ENCODE measurements at regions not wholly inside any gene's neighbourhood (a gene's known extent, or its start where the extent isn't known, plus 50 kb on each side); places are given as distances from the start of the nearest gene placed in this dataset.

GRCh38 chr12:13362260-13362841 is 165.8 kb downstream of the EMP1 start (continued):
- TF ChIP-seq CTCF (IDR thresholded peaks at IDR 0.05 in 2 of 3, conservative IDR thresholded peaks at IDR 0.05 in 1 of 3; ENCODE audit: borderline replicate concordance in 1 of 3, insufficient read depth in 1 of 3, low read depth in 2 of 3, low read length in 2 of 3) (peak; percentile 89 to 97 (median 94)), SRF (IDR thresholded peaks at IDR 0.05; ENCODE audit: low read depth) (no peak), SP1 (IDR thresholded peaks at IDR 0.05; ENCODE audit: low read depth) (0 out of 2 replicates have a peak, but pooled peaks have one; percentile 19), MAX (IDR thresholded peaks at IDR 0.05) (peak; percentile 51; the same call in 1 of the 2 replicates), ZNF274 (IDR thresholded peaks at IDR 0.05; ENCODE audit: low read depth, low read length) (no peak), CBX3 (IDR thresholded peaks at IDR 0.05; ENCODE audit: low read depth) (peak; percentile 99), POLR2A (IDR thresholded peaks at IDR 0.05; ENCODE audit: borderline replicate concordance, extremely low read depth, insufficient read depth, insufficient read length) (no peak), ATF3 (IDR thresholded peaks at IDR 0.05) (no peak), JUND (IDR thresholded peaks at IDR 0.05) (no peak)
- TF ChIP-seq, protein P1, sequence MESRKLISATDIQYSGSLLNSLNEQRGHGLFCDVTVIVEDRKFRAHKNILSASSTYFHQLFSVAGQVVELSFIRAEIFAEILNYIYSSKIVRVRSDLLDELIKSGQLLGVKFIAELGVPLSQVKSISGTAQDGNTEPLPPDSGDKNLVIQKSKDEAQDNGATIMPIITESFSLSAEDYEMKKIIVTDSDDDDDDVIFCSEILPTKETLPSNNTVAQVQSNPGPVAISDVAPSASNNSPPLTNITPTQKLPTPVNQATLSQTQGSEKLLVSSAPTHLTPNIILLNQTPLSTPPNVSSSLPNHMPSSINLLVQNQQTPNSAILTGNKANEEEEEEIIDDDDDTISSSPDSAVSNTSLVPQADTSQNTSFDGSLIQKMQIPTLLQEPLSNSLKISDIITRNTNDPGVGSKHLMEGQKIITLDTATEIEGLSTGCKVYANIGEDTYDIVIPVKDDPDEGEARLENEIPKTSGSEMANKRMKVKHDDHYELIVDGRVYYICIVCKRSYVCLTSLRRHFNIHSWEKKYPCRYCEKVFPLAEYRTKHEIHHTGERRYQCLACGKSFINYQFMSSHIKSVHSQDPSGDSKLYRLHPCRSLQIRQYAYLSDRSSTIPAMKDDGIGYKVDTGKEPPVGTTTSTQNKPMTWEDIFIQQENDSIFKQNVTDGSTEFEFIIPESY (IDR thresholded peaks at IDR 0.05; ENCODE audit: extremely low read depth, insufficient replicate concordance, low read length): no peak

DNA sequence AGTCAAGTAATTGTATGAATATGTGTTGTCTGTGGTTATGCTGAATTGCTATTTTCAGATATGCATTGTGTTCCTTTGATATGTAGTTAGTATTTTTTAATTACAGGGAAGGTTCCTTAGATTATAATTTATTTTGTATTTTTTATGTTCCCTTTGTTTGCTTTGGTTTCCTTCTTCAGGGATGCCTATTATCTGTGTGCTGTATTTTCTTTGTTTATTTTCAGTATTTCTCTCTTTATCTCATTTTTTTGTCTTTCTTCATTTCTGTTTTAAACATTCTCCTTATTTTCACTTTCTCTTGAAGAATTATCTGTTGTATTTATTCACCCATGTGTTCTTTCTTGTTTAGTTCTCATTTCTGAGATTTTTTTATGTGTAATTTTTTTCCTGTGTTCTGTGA is 163.1 kb downstream of the EMP1 start:
- no peak overlapping the region for H3K9ac ChIP-seq (ENCODE audit: low read length)
- CTCF ChIA-PET: no interaction called here
- no TSS peak for BruUV-seq (replicated peaks)
- RAD21 ChIA-PET (ENCODE audit: low non-redundant PET in 1 of 2, low total read pairs in 2 of 2, uncharacterized antibody in 2 of 2, unreplicated experiment in 2 of 2): no interaction called here
- no peaks in the 10 kb centered on the region for H4K20me1 ChIP-seq (ENCODE audit: insufficient read depth)
- POLR2A ChIA-PET: no interaction called here
- intact Hi-C loops (cut with micrococcal nuclease): loop anchor here (5.0 to 10.0 kb wide), 4 partner anchors 178 to 808 kb away; no protein-coding TSS in a partner anchor
- no peaks in the 10 kb centered on the region for H3K79me2 ChIP-seq (ENCODE audit: insufficient read depth, low read length)
- H3K4me3 ChIP-seq (replicated peaks in 1 of 2; ENCODE audit: low read depth in 1 of 2, low read length in 2 of 2): no peak overlapping the region
- H3K4me2 ChIP-seq (ENCODE audit: low read length): no peak overlapping the region
- H3K9me3 ChIP-seq (ENCODE audit: control insufficient read depth in 1 of 2, insufficient read depth in 1 of 2, low read depth in 1 of 2, low read length in 2 of 2): no peaks in the 10 kb centered on the region
- ATAC-seq (no peak), DNase-seq (ENCODE audit: low read depth, low spot score) (no peak)
- H2AFZ ChIP-seq (ENCODE audit: low read depth, low read length, poor library complexity, severe bottlenecking): no peak overlapping the region
- no peaks in the 10 kb centered on the region for H3K27me3 ChIP-seq (ENCODE audit: insufficient read depth, low read length)
- H3K36me3 ChIP-seq (ENCODE audit: control insufficient read depth in 1 of 2, insufficient read depth in 2 of 2, low read length in 2 of 2): no peaks in the 10 kb centered on the region
- peaks cover 3 to 7% of the 10 kb centered on the region in 2 experiments; a peak in 3 of 4 replicates for H3K4me1 ChIP-seq (ENCODE audit: control insufficient read depth in 1 of 2, insufficient read depth in 2 of 2, low read length in 2 of 2)
- no peak overlapping the region for H3K27ac ChIP-seq (ENCODE audit: low read depth, low read length)
- no peaks in the 10 kb centered on the region for H3K9me2 ChIP-seq (ENCODE audit: insufficient read depth)
- TF ChIP-seq EZH2phosphoT487 (IDR thresholded peaks at IDR 0.05; ENCODE audit: borderline replicate concordance): no peak
- no peak for TF ChIP-seq FOSL1 (IDR thresholded peaks at IDR 0.05; ENCODE audit: low read depth)
- TF ChIP-seq CTCF (IDR thresholded peaks at IDR 0.05 in 2 of 3, conservative IDR thresholded peaks at IDR 0.05 in 1 of 3; ENCODE audit: borderline replicate concordance in 1 of 3, insufficient read depth in 1 of 3, low read depth in 2 of 3, low read length in 2 of 3): no peak
- TF ChIP-seq ZFX (IDR thresholded peaks at IDR 0.05): no peak
- no peak for TF ChIP-seq RAD21 (IDR thresholded peaks at IDR 0.05; ENCODE audit: low read depth)
- no peak for TF ChIP-seq POLR2AphosphoS5 (IDR thresholded peaks at IDR 0.05; ENCODE audit: low read depth, low read length)
- TF ChIP-seq ATF3 (IDR thresholded peaks at IDR 0.05): no peak
- no peak for TF ChIP-seq EZH2 (IDR thresholded peaks at IDR 0.05)

All from HCT116 (cell line).